SK-N-SH (cell line): ENCODE measurements at regions not wholly inside any gene's neighbourhood (a gene's known extent, or its start where the extent isn't known, plus 50 kb on each side); places are given as distances from the start of the nearest gene placed in this dataset.

ENCODE experiments used
- FOXJ3 ChIP-seq: sonication (generic); formaldehyde crosslinking; IDR thresholded peaks from 2 replicates; pipeline ENCODE4 v1.5.1; 2020; ENCODE audit warnings: mild to moderate bottlenecking, missing genetic modification reagents
- RXRA ChIP-seq: IDR thresholded peaks from 2 replicates; pipeline ENCODE4 v1.4.0; 2012; ENCODE audit warnings: low read depth, mild to moderate bottlenecking, borderline replicate concordance
- TF ChIP-seq, protein P1 (sequence below): fragments of 200-600 bp; sonication (generic); IDR thresholded peaks from 2 replicates; pipeline ENCODE4 v1.6.1; 2017; ENCODE audit warnings: antibody characterized with exemption, mild to moderate bottlenecking, moderate library complexity
- TF ChIP-seq, protein P2 (sequence below): fragments of 150-350 bp; IDR thresholded peaks from 2 replicates; pipeline ENCODE4 v1.6.1; 2016; ENCODE audit warnings: mild to moderate bottlenecking, low read depth, low read length

DNA sequence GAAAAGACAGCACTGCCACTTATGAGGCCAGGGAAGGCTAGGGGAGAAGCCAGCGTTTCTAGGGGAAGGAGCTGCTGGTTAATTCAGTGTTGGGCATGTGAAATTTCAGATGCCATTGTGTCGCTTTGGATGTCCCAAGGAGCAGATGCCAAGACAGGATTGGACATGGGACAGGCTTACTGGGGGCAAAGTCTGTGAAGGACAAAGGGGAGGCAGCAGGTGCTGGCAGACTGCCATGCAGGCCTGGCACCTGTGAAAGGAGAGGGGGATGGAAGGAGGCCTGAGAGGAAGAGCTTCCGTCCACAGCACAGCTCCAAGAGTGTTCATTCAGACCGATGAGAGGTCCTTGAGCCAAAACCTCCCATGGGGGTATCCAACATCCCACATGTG lies 255.5 kb upstream of the RPL38 start:
- TF ChIP-seq, protein P1, sequence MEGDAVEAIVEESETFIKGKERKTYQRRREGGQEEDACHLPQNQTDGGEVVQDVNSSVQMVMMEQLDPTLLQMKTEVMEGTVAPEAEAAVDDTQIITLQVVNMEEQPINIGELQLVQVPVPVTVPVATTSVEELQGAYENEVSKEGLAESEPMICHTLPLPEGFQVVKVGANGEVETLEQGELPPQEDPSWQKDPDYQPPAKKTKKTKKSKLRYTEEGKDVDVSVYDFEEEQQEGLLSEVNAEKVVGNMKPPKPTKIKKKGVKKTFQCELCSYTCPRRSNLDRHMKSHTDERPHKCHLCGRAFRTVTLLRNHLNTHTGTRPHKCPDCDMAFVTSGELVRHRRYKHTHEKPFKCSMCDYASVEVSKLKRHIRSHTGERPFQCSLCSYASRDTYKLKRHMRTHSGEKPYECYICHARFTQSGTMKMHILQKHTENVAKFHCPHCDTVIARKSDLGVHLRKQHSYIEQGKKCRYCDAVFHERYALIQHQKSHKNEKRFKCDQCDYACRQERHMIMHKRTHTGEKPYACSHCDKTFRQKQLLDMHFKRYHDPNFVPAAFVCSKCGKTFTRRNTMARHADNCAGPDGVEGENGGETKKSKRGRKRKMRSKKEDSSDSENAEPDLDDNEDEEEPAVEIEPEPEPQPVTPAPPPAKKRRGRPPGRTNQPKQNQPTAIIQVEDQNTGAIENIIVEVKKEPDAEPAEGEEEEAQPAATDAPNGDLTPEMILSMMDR, result no peak
- TF ChIP-seq FOXJ3 (CRISPR knock-in tag) (no peak), RXRA (no peak)
- TF ChIP-seq, protein P2, sequence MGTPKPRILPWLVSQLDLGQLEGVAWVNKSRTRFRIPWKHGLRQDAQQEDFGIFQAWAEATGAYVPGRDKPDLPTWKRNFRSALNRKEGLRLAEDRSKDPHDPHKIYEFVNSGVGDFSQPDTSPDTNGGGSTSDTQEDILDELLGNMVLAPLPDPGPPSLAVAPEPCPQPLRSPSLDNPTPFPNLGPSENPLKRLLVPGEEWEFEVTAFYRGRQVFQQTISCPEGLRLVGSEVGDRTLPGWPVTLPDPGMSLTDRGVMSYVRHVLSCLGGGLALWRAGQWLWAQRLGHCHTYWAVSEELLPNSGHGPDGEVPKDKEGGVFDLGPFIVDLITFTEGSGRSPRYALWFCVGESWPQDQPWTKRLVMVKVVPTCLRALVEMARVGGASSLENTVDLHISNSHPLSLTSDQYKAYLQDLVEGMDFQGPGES, result no peak
